ENCODE measurements at regions not wholly inside any gene's neighbourhood (a gene's known extent, or its start where the extent isn't known, plus 50 kb on each side); places are given as distances from the start of the nearest gene placed in this dataset.

GRCh38 chr10:131577786-131578471, 266.4 kb upstream of the TCERG1L start:
- no peak for TF ChIP-seq EP300 (IDR thresholded peaks at IDR 0.05)
- TF ChIP-seq, protein P1, sequence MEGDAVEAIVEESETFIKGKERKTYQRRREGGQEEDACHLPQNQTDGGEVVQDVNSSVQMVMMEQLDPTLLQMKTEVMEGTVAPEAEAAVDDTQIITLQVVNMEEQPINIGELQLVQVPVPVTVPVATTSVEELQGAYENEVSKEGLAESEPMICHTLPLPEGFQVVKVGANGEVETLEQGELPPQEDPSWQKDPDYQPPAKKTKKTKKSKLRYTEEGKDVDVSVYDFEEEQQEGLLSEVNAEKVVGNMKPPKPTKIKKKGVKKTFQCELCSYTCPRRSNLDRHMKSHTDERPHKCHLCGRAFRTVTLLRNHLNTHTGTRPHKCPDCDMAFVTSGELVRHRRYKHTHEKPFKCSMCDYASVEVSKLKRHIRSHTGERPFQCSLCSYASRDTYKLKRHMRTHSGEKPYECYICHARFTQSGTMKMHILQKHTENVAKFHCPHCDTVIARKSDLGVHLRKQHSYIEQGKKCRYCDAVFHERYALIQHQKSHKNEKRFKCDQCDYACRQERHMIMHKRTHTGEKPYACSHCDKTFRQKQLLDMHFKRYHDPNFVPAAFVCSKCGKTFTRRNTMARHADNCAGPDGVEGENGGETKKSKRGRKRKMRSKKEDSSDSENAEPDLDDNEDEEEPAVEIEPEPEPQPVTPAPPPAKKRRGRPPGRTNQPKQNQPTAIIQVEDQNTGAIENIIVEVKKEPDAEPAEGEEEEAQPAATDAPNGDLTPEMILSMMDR (IDR thresholded peaks at IDR 0.05): no peak
- TF ChIP-seq POLR2A (IDR thresholded peaks at IDR 0.05): no peak

GRCh38 chr10:131578472-131578970, 267.0 kb upstream of the TCERG1L start:
- no peak overlapping the region for H3K4me3 ChIP-seq
- H3K36me3 ChIP-seq: no peaks in the 10 kb centered on the region
- 66 to 80% methylated on average over 16 of the region's 16 CpGs for WGBS, 2 donors
- TF ChIP-seq, protein P1 (IDR thresholded peaks at IDR 0.05): no peak
- no peak for TF ChIP-seq POLR2A (IDR thresholded peaks at IDR 0.05)
- TF ChIP-seq EP300 (IDR thresholded peaks at IDR 0.05): no peak
- H3K9me3 ChIP-seq: peaks cover 0 to 18% (median 0%) of the 10 kb centered on the region in 4 donors
- no peak overlapping the region for H3K27ac ChIP-seq
- DNase-seq (ENCODE audit: low spot score in 2 of 2): no peak
- H3K27me3 ChIP-seq: no peaks in the 10 kb centered on the region
- H3K4me1 ChIP-seq: no peaks in the 10 kb centered on the region

More at GRCh38 chr10:131577786-131578471, 266.4 kb upstream of the TCERG1L start:
- 75 to 90% methylated on average over 19 to 22 of the region's 24 CpGs for WGBS, 2 donors
- no peak for DNase-seq (ENCODE audit: low spot score in 2 of 2)
- no peak overlapping the region for H3K4me3 ChIP-seq
- H3K27ac ChIP-seq: no peak overlapping the region
- H3K27me3 ChIP-seq: no peaks in the 10 kb centered on the region
- H3K36me3 ChIP-seq: no peaks in the 10 kb centered on the region
- H3K4me1 ChIP-seq: no peaks in the 10 kb centered on the region
- peaks cover 0 to 18% (median 0%) of the 10 kb centered on the region in 4 donors for H3K9me3 ChIP-seq

GRCh38 chr10:131579251-131580071, 267.9 kb upstream of the TCERG1L start:
- Histone ChIP-seq H3K4me3 (no peak overlapping the region), H3K36me3 (no peaks in the 10 kb centered on the region), H3K27me3 (no peaks in the 10 kb centered on the region), H3K27ac (no peak overlapping the region), H3K9me3 (peaks cover 0 to 18% (median 0%) of the 10 kb centered on the region in 4 donors), H3K4me1 (no peaks in the 10 kb centered on the region)
- 74 to 80% methylated on average over 19 of the region's 19 CpGs for WGBS, 2 donors
- TF ChIP-seq EP300 (IDR thresholded peaks at IDR 0.05): no peak
- TF ChIP-seq, protein P1 (IDR thresholded peaks at IDR 0.05): no peak
- no peak for TF ChIP-seq POLR2A (IDR thresholded peaks at IDR 0.05)
- DNase-seq (ENCODE audit: low spot score in 2 of 2): no peak

DNA sequence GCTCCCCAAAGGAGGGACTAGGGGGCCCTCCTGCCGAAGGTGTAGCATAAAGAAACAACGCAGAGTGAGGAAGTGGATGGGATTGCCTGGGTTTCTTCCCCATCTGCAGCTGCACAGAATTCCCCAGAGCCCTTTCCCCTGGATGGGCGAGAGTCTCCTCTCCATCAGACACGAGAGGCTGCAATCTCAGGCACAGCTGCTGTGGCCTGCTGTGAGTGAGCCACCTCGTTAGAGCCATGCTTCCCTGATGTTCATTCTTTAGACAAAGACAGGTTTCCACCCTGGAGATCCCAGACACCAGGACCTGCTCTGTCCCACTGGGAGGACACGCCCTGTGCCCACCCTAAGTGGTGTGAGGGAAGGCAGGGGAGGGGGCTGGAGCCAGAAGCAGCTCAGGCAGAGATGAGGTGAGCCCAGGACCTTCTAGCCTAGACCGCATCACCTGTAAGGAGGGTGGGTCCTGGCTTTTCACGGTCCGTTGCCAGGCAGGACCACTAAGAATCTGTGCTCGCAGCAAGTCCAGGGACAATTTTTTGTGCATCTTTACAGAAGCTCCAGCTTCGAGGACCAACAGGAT, 268.6 kb upstream of the TCERG1L start:
- no peak for DNase-seq (ENCODE audit: low spot score in 2 of 2)
- Histone ChIP-seq H3K36me3 (no peaks in the 10 kb centered on the region), H3K27ac (no peak overlapping the region), H3K27me3 (no peaks in the 10 kb centered on the region), H3K4me1 (no peaks in the 10 kb centered on the region), H3K4me3 (no peak overlapping the region), H3K9me3 (peaks cover 0 to 11% (median 0%) of the 10 kb centered on the region in 4 donors)
- 71 to 73% methylated on average over 11 of the region's 11 CpGs for WGBS, 2 donors
- TF ChIP-seq, protein P1 (IDR thresholded peaks at IDR 0.05): no peak
- TF ChIP-seq EP300 (IDR thresholded peaks at IDR 0.05) (no peak), POLR2A (IDR thresholded peaks at IDR 0.05) (no peak)
